ENCODE measurements at regions not wholly inside any gene's neighbourhood (a gene's known extent, or its start where the extent isn't known, plus 50 kb on each side); places are given as distances from the start of the nearest gene placed in this dataset.

DNA sequence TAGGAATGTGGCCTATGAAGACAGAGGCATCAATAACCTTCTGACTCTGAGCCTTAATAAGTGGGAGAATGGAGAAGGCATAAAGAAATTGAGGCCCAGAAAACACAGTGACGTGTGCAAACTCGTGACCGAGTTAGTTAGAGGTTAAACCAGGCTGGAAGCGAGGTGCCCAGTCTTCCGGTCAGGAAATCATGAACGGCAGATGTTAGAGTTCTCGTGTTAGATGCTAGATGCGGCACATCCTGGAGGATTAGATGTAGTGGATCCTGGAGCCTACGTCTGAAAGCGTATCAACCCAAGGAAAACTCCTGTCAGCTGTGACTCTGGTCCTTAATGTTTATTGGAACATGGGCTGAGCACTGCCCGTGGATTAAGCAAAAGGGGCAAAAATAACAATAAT, 275.9 kb downstream of the TCF7L2 start:
- intact Hi-C loops (cut with DNase I; ENCODE audit: low total_unique reads) (no loop called here), in situ Hi-C loops (cut with MboI; ENCODE audit: low pct_ligation_motif_present in 1 of 4, low pct_unique_long_range_greater_than_20kb in 1 of 4, low sequenced_read_pairs in 3 of 4) (no loop called here)
- no peaks in the 10 kb centered on the region for H3K4me1 ChIP-seq
- H3K27me3 ChIP-seq = peaks cover 13% of the 10 kb centered on the region
- 91 to 93% methylated on average over 10 to 11 of the region's 11 CpGs for WGBS, 2 donors (ENCODE audit: low coverage in 1 of 2)
- TF ChIP-seq POLR2AphosphoS5 (IDR thresholded peaks at IDR 0.05) (no peak), EP300 (IDR thresholded peaks at IDR 0.05; ENCODE audit: low read depth) (no peak), POLR2A (IDR thresholded peaks at IDR 0.05) (no peak), CTCF (IDR thresholded peaks at IDR 0.05) (no peak)
- H3K27ac ChIP-seq = no peak overlapping the region
- H3K9me3 ChIP-seq = no peaks in the 10 kb centered on the region
- no peaks in the 10 kb centered on the region for H3K36me3 ChIP-seq
- no peak overlapping the region for H3K4me3 ChIP-seq
- DNase-seq = no peak

DNA sequence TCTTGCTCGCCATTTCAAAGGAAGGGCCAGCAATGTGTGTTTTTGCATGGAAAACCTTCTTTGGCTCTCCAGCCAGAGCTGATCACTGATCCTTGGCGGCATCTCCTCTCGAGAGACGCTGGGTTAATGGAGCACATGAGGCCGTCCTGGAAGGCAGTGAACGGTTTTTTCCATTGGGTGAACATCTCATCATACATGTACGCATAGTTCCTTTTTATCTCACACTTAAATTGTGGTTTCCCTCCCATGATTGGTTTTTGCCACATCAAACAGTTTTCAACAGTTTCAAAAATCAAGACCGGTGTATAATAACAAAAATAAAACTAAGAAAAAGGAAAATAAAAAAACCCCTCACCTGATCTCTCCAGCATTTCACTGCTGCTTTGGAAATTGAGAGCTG, 276.4 kb downstream of the TCF7L2 start:
- peaks cover 13% of the 10 kb centered on the region for H3K27me3 ChIP-seq
- TF ChIP-seq POLR2AphosphoS5 (IDR thresholded peaks at IDR 0.05) (no peak), EP300 (IDR thresholded peaks at IDR 0.05; ENCODE audit: low read depth) (no peak), CTCF (IDR thresholded peaks at IDR 0.05) (no peak), POLR2A (IDR thresholded peaks at IDR 0.05) (no peak)
- WGBS, 2 donors (ENCODE audit: low coverage in 1 of 2) = 73 to 80% methylated on average over 4 to 8 of the region's 8 CpGs
- no peak for DNase-seq
- no peaks in the 10 kb centered on the region for H3K9me3 ChIP-seq
- intact Hi-C loops (cut with DNase I; ENCODE audit: low total_unique reads) (no loop called here), in situ Hi-C loops (cut with MboI; ENCODE audit: low pct_ligation_motif_present in 1 of 4, low pct_unique_long_range_greater_than_20kb in 1 of 4, low sequenced_read_pairs in 3 of 4) (no loop called here)
- no peak overlapping the region for H3K4me3 ChIP-seq
- H3K36me3 ChIP-seq = no peaks in the 10 kb centered on the region
- H3K27ac ChIP-seq = no peak overlapping the region
- H3K4me1 ChIP-seq = no peaks in the 10 kb centered on the region

DNA sequence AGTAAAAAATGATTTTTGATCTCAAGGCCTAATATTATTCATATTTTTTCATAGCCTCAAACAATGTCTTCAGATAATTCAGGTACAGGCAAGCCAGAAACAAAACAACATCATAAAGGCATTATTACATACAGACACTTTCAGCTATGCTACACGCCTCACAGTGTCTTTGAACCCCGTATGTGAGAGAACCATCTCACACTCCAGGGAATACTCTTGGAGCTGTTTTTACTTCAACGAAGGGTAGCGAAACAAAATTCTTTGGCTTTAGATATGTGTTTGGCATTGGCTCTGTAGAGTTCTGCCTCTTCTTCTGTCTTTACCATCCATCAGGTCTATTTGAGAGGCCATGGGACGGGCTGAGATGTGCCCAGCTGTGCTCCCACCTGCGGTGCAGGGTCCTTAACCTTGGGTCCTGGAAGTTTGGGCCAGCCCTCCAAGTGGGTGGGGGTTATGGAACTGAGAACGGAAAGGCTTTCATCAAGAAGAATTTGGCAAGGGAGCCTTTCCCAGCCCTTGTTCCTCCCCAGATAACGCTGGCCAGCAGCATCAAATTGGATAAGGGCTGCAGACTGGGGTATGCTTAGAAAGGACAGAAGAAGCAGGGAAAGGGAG, 276.9 kb downstream of the TCF7L2 start:
- in situ Hi-C loops (cut with MboI; ENCODE audit: low pct_ligation_motif_present in 1 of 4, low pct_unique_long_range_greater_than_20kb in 1 of 4, low sequenced_read_pairs in 3 of 4) (no loop called here), intact Hi-C loops (cut with DNase I; ENCODE audit: low total_unique reads) (no loop called here)
- Histone ChIP-seq H3K27me3 (peaks cover 13% of the 10 kb centered on the region), H3K4me3 (no peak overlapping the region), H3K4me1 (no peaks in the 10 kb centered on the region), H3K36me3 (no peaks in the 10 kb centered on the region), H3K27ac (no peak overlapping the region), H3K9me3 (no peaks in the 10 kb centered on the region)
- TF ChIP-seq POLR2A (IDR thresholded peaks at IDR 0.05) = no peak
- no peak for TF ChIP-seq POLR2AphosphoS5 (IDR thresholded peaks at IDR 0.05)
- TF ChIP-seq EP300 (IDR thresholded peaks at IDR 0.05; ENCODE audit: low read depth) = no peak
- TF ChIP-seq CTCF (IDR thresholded peaks at IDR 0.05) = no peak
- WGBS, 2 donors (ENCODE audit: low coverage in 1 of 2) = 66 to 82% methylated on average over 3 to 8 of the region's 8 CpGs
- no peak for DNase-seq

DNA sequence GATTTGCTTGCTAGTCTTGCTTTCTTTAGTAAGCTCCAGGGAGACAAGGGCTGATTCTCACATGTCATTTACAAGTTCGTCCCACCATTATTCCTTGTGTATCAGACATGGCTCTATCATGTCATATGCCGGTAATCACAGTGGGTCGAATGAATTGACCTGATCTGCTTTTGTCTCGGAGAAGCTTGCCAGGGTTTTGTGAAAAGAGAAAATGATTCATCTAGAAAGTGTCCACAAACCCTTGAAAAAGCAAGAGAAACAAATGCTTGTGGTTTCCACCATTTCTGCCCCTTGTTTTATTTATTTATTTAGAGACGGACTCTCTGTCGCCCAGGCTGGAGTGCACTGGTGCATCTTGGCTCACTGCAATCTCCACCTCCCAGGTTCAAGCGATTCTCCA, 278.5 kb downstream of the TCF7L2 start:
- no peak overlapping the region for H3K4me3 ChIP-seq
- intact Hi-C loops (cut with DNase I; ENCODE audit: low total_unique reads) (no loop called here), in situ Hi-C loops (cut with MboI; ENCODE audit: low pct_ligation_motif_present in 1 of 4, low pct_unique_long_range_greater_than_20kb in 1 of 4, low sequenced_read_pairs in 3 of 4) (no loop called here)
- H3K27ac ChIP-seq = no peak overlapping the region
- H3K27me3 ChIP-seq = peaks cover 9% of the 10 kb centered on the region
- no peaks in the 10 kb centered on the region for H3K9me3 ChIP-seq
- TF ChIP-seq POLR2A (IDR thresholded peaks at IDR 0.05) = no peak
- no peak for TF ChIP-seq CTCF (IDR thresholded peaks at IDR 0.05)
- no peaks in the 10 kb centered on the region for H3K4me1 ChIP-seq
- 66 to 68% methylated on average over 7 of the region's 7 CpGs for WGBS, 2 donors (ENCODE audit: low coverage in 1 of 2)
- DNase-seq = no peak
- no peaks in the 10 kb centered on the region for H3K36me3 ChIP-seq
